ENCODE measurements at regions not wholly inside any gene's neighbourhood (a gene's known extent, or its start where the extent isn't known, plus 50 kb on each side); places are given as distances from the start of the nearest gene placed in this dataset.
"Not testable (repeated sequence)": the region's sequence is repeated elsewhere in the genome, so short reads cannot be mapped to it uniquely, and the experiment has no call there.

GRCh38 chr13:73536865-73537264 lies 478.1 kb downstream of the KLF5 start:
- no peak for DNase-seq

GRCh38 chr13:73535341-73535740 lies 476.5 kb downstream of the KLF5 start:
- no peak for DNase-seq

GRCh38 chr13:73532987-73533510 lies 474.2 kb downstream of the KLF5 start:
- DNase-seq = no peak

GRCh38 chr13:73532582-73532981 lies 473.8 kb downstream of the KLF5 start:
- no peak for DNase-seq

GRCh38 chr13:73531014-73531413 lies 472.2 kb downstream of the KLF5 start:
- DNase-seq = no peak

- no peak for DNase-seq
These were observed 464.1 kb downstream of the KLF5 start for GRCh38 chr13:73522937-73523336.

- no peak for DNase-seq
These were observed 463.2 kb downstream of the KLF5 start for GRCh38 chr13:73521985-73522524.

- no peak for DNase-seq
These were observed 462.5 kb downstream of the KLF5 start for GRCh38 chr13:73521290-73521624.

- DNase-seq = no peak
These were observed 461.9 kb downstream of the KLF5 start for GRCh38 chr13:73520566-73521289.

GRCh38 chr13:73520135-73520534 lies 461.3 kb downstream of the KLF5 start:
- not testable (repeated sequence) for DNase-seq

- DNase-seq = no peak
These were observed 460.8 kb downstream of the KLF5 start for GRCh38 chr13:73519396-73520116.

- no peak for DNase-seq
These were observed 459.0 kb downstream of the KLF5 start for GRCh38 chr13:73517766-73518165.

- DNase-seq = no peak
These were observed 457.9 kb downstream of the KLF5 start for GRCh38 chr13:73516731-73517130.

- DNase-seq = no peak
These were observed 455.4 kb downstream of the KLF5 start for GRCh38 chr13:73514208-73514607.

- DNase-seq = no peak
These were observed 454.9 kb downstream of the KLF5 start for GRCh38 chr13:73513751-73514150.

GRCh38 chr13:73508841-73509240 lies 450.0 kb downstream of the KLF5 start:
- no peak for DNase-seq

GRCh38 chr13:73505376-73505890 lies 446.6 kb downstream of the KLF5 start:
- no peak for DNase-seq

GRCh38 chr13:73499695-73500094 lies 440.9 kb downstream of the KLF5 start:
- DNase-seq = no peak

- DNase-seq = no peak
These were observed 438.6 kb downstream of the KLF5 start for GRCh38 chr13:73497430-73497829.

GRCh38 chr13:73496711-73497110 lies 437.9 kb downstream of the KLF5 start:
- DNase-seq = no peak

- no peak for DNase-seq
These were observed 434.0 kb downstream of the KLF5 start for GRCh38 chr13:73492811-73493210.

GRCh38 chr13:73482556-73482955 lies 423.8 kb downstream of the KLF5 start:
- no peak for DNase-seq

GRCh38 chr13:73481886-73482445 lies 423.2 kb downstream of the KLF5 start:
- DNase-seq = no peak

Data from SW 1271 (cell line).